ENCODE measurements at regions not wholly inside any gene's neighbourhood (a gene's known extent, or its start where the extent isn't known, plus 50 kb on each side); places are given as distances from the start of the nearest gene placed in this dataset.

- no peak for DNase-seq (ENCODE audit: low spot score)
These were observed 320.6 kb upstream of the KCNH8 start for GRCh38 chr3:18827664-18828063.

DNA sequence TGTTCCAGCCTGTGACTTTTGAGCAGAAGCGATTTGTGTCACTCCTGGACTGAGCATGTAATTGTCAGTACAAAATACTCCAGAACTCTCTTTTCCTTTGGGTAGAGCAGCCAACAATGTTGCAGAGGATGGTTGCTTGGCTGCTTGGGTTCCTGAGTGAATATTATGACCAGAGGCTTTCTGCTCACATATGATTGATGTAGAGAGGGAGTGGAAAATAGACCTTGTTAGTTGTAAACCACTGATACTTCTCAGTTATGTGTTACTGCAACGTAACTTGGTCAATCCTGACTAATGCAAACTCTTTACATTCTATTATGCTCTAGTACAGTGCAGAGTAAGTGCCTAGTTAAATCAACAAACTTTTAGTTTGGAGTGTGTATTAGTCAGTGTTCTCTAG lies 322.6 kb upstream of the KCNH8 start:
- no peak for DNase-seq (ENCODE audit: low spot score)

DNA sequence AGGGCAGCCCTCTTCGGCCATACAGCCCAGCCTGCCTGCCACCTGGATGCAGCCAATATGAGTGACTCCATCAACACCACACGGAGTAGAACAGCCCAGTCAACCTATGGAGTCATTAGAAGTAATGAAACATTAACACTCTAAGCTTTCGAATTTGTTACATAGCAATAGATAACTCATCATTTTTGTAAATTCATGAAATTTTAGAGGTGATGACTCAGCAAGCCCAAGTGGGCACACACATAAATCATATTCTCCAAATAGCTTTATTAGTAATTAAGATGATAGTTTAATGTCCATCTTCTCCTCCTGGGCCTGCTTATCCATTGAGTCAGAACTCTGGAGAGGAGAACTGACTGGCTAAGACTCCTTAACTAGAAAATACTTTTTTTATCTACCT lies 335.0 kb upstream of the KCNH8 start:
- no peak for DNase-seq (ENCODE audit: low spot score)

DNA sequence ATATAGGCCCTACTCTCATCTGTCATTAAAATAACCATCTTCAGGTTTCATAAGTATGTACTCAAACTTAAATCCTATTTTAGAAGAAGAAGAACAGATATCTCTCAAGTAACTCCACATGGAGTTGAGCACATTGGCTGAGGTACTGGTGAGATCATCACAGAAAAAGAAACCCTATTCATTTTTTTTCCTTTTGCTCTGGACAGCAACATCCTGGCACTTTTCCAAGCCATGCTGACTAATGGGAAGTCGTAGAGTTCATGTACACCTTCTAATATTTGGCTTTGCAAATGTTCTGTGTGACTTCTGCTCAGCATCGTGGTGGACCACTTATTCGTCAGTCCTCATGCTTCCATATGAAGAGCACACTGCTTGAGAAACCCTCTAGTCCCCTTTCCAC lies 336.0 kb upstream of the KCNH8 start:
- DNase-seq (ENCODE audit: low spot score): no peak

- no peak for DNase-seq (ENCODE audit: low spot score)
These were observed 338.0 kb upstream of the KCNH8 start for GRCh38 chr3:18810306-18810661.

- no peak for DNase-seq (ENCODE audit: low spot score)
These were observed 338.5 kb upstream of the KCNH8 start for GRCh38 chr3:18809640-18810305.

GRCh38 chr3:18808429-18808828 lies 339.9 kb upstream of the KCNH8 start:
- no peak for DNase-seq (ENCODE audit: low spot score)

- DNase-seq (ENCODE audit: low spot score): no peak
These were observed 340.7 kb upstream of the KCNH8 start for GRCh38 chr3:18807593-18807992.

DNA sequence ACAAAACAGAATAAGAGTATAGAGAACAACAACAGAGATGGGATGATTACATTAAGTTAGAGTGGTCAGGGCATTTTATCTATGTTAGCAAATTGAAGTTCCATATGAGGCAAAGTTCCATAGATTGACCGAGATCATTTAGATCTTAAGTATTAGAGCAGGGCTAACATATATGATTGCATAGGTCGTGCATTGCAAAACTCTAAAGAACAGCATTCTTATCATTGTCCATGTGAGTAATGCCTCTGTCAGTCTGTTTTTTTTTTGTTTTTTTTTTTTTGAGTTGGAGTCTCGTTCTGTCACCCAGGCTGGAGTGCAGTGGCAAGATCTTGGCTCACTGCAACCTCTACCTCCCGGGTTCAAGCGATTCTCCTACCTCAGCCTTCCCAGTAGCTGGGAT lies 341.7 kb upstream of the KCNH8 start:
- no peak for DNase-seq (ENCODE audit: low spot score)

DNA sequence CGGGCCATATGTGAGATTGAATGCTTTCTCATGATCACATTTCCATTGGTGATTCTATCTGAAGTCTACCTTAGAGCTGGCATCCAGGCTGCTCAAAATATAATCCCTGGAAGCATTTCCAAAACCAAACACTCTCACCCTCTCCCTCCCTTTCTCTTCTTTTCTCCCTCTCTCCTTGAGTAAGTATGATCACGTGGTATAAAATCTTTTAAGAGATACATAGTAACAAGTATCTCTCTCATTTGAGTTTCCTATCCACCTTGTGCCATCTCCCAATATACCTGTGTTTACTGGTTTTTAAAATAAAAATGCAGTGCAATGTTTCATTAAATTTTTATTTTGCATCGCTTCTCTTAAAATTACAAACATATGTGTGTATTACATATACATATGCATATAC lies 350.9 kb upstream of the KCNH8 start:
- no peak for DNase-seq (ENCODE audit: low spot score)

DNA sequence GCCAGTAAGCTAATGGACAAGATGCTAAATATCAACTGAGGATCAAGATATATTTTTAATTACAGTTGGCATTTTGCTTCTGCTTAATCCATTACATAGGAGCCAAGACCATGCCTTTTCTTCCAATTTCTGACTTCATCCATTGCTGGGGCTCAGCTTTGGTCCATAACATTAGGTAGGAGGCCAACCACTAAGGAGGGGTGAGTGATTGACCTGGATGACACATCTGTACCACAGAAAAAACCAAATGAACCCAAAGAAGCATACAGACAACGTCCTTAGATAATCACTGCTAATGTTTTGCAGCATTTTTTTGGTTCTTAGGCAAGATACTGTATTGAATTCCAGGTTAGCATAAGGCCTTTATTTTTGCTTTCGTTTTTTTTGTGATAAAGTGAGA lies 353.2 kb upstream of the KCNH8 start:
- no peak for DNase-seq (ENCODE audit: low spot score)

GRCh38 chr3:18791752-18792151 lies 356.6 kb upstream of the KCNH8 start:
- DNase-seq (ENCODE audit: low spot score): no peak

GRCh38 chr3:18791182-18791581 lies 357.1 kb upstream of the KCNH8 start:
- DNase-seq (ENCODE audit: low spot score): no peak

DNA sequence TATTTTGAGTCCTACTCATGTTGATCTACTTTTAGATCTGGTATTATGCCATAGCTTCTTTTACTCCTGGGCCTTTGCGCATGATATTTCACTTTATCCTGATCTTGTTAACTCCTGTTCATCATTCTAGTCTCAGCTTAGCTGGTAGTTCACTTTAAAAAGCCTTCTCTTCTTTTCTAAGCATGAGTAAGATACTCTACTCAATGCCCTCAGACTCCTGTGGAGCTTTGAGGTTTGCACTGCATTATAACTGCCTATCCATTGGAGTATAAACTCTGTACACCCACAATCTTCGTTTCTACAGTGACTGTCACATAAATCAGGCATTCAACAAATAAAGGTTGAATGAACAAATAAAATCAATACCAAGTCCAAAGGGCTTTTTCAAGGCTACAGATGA lies 357.9 kb upstream of the KCNH8 start:
- DNase-seq (ENCODE audit: low spot score): no peak

DNA sequence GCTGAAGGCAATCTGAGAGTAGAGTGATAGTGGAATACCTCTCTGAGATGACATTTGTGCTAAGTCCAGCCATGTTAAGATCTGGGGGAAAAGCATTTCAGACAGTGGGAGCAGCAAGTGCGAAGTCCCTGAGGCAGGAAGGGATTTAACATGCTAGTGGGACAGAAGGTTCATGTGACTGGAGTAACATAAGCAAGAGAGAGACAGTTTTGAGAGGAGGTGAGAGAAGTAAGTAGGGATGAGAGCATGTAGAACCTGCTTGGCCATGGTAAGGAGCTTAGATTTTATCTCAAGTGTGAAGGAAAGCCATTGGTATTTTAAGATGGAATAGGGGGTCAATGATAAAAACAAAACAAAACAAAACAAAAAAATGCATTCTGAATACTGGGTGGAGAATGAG lies 358.6 kb upstream of the KCNH8 start:
- DNase-seq (ENCODE audit: low spot score): no peak

- DNase-seq (ENCODE audit: low spot score): no peak
These were observed 360.9 kb upstream of the KCNH8 start for GRCh38 chr3:18787441-18787840.

GRCh38 chr3:18786650-18787323 lies 361.5 kb upstream of the KCNH8 start:
- no peak for DNase-seq (ENCODE audit: low spot score)

DNA sequence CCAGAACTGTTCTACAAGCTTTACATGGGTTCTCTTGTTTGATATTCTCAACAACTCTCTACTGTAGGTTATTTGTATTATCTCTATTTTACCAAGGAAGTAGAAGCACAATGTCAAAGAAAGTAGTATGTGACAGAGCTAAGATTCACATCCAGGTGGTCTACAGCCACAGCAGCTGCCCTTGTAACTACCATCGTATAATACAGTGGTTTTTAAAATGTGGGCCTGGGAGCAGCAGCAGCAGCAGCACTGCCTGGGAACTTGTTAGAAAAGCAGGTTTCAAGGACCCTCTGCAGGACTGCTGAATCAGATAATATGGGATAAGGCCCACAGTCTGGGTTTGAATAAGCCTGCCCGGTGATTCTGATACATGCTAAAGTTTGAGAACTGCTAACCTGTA lies 357.1 kb upstream of the SATB1 start:
- no peak for DNase-seq (ENCODE audit: low spot score)

- DNase-seq (ENCODE audit: low spot score): no peak
These were observed 355.8 kb upstream of the SATB1 start for GRCh38 chr3:18780959-18781358.

DNA sequence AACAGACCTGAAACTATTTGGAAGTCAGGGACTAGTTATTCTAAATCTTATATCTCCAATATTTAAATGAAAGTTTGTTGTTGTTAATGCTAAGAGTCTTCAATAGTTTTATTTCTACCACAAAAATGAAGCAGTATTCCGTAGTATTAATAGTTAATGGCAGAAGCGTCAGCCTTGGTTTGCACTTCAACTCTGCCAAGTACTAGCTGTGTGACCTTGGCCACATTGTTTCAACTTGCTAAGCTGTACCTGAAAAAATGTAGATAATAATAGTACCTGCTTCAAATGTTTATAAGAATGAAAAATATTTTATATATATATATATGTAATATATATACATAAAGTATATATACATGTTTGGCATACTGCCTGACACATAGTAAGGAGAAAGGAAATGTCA lies 354.6 kb upstream of the SATB1 start:
- DNase-seq (ENCODE audit: low spot score): no peak

- DNase-seq (ENCODE audit: low spot score): no peak
These were observed 353.5 kb upstream of the SATB1 start for GRCh38 chr3:18778598-18778997.

- DNase-seq (ENCODE audit: low spot score): no peak
These were observed 353.0 kb upstream of the SATB1 start for GRCh38 chr3:18778094-18778493.

DNA sequence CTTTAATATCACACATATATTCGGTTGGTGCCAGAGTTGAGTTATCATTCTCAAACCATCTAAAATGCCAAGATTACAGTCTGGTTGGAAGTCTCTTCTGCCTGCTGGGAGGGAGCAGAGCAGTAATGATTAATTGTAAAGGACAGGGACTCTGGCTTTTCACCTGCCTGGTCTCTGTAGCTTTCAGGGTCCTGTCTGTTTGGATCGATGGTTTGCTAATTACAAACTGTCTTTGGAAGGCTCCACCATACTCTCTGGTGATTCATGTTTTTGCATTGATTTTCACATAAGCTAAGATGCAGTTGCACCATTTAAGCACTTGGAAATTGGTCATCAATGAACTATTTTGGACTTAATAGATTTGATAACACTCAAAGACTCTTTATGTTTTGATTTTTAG lies 350.4 kb upstream of the SATB1 start:
- no peak for DNase-seq (ENCODE audit: low spot score)

All from AG08396 (cell line).